ENCODE measurements at regions not wholly inside any gene's neighbourhood (a gene's known extent, or its start where the extent isn't known, plus 50 kb on each side); places are given as distances from the start of the nearest gene placed in this dataset.

DNA sequence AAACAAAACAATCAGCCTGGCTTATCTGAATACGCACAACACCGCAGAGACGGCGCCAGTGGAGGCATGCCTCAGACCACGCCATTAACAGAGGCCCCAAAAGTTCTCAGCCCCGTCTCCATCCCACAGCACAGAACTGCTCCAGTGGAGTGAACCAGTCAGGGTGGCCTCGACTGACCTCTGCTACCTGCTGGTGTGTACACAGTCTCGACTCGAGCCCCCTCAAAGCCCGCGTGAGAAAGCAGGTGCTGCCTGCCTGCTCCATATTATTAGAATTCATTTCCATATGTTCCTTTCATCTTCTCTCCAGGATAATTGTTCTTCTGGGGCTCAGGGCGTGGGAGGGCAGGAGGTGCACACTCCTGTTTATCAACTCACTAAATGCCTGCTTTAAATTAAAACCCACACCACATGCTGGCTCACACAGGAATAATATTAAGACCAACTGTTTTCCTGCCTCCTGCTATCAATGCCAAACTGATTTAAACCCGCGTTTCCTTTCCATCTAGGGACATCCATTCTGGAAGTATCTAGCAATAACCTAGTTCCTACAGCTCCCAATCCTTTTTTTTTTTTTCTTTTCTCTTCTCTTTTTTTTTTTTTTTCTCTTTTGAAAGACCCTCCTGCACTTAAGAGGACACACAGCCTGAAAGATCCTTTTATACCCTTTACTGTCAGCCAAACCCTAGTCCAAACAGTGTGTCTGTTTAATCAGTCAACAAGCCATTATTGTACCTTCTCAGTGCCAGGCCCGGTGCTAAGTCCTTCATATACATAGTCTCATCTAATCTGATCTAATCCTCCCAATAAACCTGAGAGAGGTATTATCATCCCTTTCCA, 101.2 kb downstream of the TLE3 start:
- ATAC-seq (no peak), DNase-seq (no peak)
- intact Hi-C loops (cut with DNase I), result no loop called here

GRCh38 chr15:69997161-69997485, 100.6 kb downstream of the TLE3 start:
- DNase-seq, result no peak
- intact Hi-C loops (cut with DNase I), result no loop called here
- no peak for ATAC-seq
